H9 (cell line): ENCODE measurements at regions not wholly inside any gene's neighbourhood (a gene's known extent, or its start where the extent isn't known, plus 50 kb on each side); places are given as distances from the start of the nearest gene placed in this dataset.

ENCODE experiments used
- DNase-seq: peaks from one replicate; pipeline ENCODE4 v3.0.0-alpha.2; 2017
- H2AFZ ChIP-seq: one replicate; pipeline ENCODE4 v1.6.1; 2013; ENCODE audit warnings: mild to moderate bottlenecking, low read length, control low read depth, moderate library complexity
- H2AK5ac ChIP-seq: 2 replicates; pipeline ENCODE4 v1.6.1; 2013; ENCODE audit warnings: low read length, control low read depth, mixed read lengths; ENCODE audit not compliant: insufficient read length
- H2BK120ac ChIP-seq: one replicate; pipeline ENCODE4 v1.6.1; 2013; ENCODE audit warnings: low read depth, mild to moderate bottlenecking, low read length, control low read depth, inconsistent platforms; ENCODE audit not compliant: poor library complexity, severe bottlenecking
- H2BK12ac ChIP-seq: 2 replicates; pipeline ENCODE4 v1.6.1; 2013; ENCODE audit warnings: low read length, control low read depth, mixed read lengths, low read depth; ENCODE audit not compliant: insufficient read length
- H2BK15ac ChIP-seq: 2 replicates; pipeline ENCODE4 v1.6.1; 2013; ENCODE audit warnings: low read depth, low read length, control low read depth
- H2BK20ac ChIP-seq: one replicate; pipeline ENCODE4 v1.6.1; 2013; ENCODE audit warnings: low read depth, mild to moderate bottlenecking, low read length, control low read depth, inconsistent platforms; ENCODE audit not compliant: poor library complexity, severe bottlenecking
- H2BK5ac ChIP-seq: 2 replicates; pipeline ENCODE4 v1.6.1; 2013; ENCODE audit warnings: low read length, control low read depth, mixed read lengths; ENCODE audit not compliant: insufficient read length
- H3K14ac ChIP-seq: 2 replicates; pipeline ENCODE4 v1.6.1; 2013; ENCODE audit warnings: low read length, control low read depth; ENCODE audit not compliant: insufficient read depth
- H3K18ac ChIP-seq: 2 replicates; pipeline ENCODE4 v1.6.1; 2013; ENCODE audit warnings: low read depth, mild to moderate bottlenecking, mixed read lengths, low read length, control low read depth; ENCODE audit not compliant: insufficient read length
- H3K23ac ChIP-seq: 2 replicates; pipeline ENCODE4 v1.6.1; 2013; ENCODE audit warnings: low read length, control low read depth, mixed read lengths, low read depth; ENCODE audit not compliant: insufficient read length
- H3K23me2 ChIP-seq: 2 replicates; pipeline ENCODE4 v1.6.1; 2013; ENCODE audit warnings: low read depth, mild to moderate bottlenecking, mixed read lengths, low read length, control low read depth; ENCODE audit not compliant: insufficient read length, poor library complexity, severe bottlenecking
- H3K27ac ChIP-seq: 2 replicates; pipeline ENCODE4 v1.5.1; 2013; ENCODE audit warnings: low read length, control low read depth, mixed read lengths, low read depth; ENCODE audit not compliant: insufficient read length
- H3K27me3 ChIP-seq: 2 replicates; pipeline ENCODE4 v1.6.1; 2013; ENCODE audit warnings: low read length, control low read depth, inconsistent platforms; ENCODE audit not compliant: insufficient read depth
- H3K4ac ChIP-seq: 2 replicates; pipeline ENCODE4 v1.6.1; 2013; ENCODE audit warnings: low read depth, mild to moderate bottlenecking, control low read depth, inconsistent platforms, low read length, moderate library complexity
- H3K4me1 ChIP-seq: 2 replicates; pipeline ENCODE4 v1.6.1; 2013; ENCODE audit warnings: low read length, control low read depth, inconsistent platforms; ENCODE audit not compliant: insufficient read depth
- H3K4me2 ChIP-seq: 2 replicates; pipeline ENCODE4 v1.6.1; 2013; ENCODE audit warnings: low read length, control low read depth, mixed read lengths; ENCODE audit not compliant: insufficient read length, insufficient read depth
- H3K56ac ChIP-seq: 2 replicates; pipeline ENCODE4 v1.6.1; 2013; ENCODE audit warnings: low read depth, mild to moderate bottlenecking, mixed read lengths, low read length, control low read depth; ENCODE audit not compliant: insufficient read length
- H3K79me1 ChIP-seq: 2 replicates; pipeline ENCODE4 v1.6.1; 2013; ENCODE audit warnings: low read depth, mild to moderate bottlenecking, moderate library complexity, low read length, control low read depth, inconsistent platforms; ENCODE audit not compliant: insufficient read depth, poor library complexity, severe bottlenecking
- H3K79me2 ChIP-seq: 2 replicates; pipeline ENCODE4 v1.6.1; 2013; ENCODE audit warnings: low read length, control low read depth, inconsistent platforms; ENCODE audit not compliant: insufficient read depth
- H3K9ac ChIP-seq: 2 replicates; pipeline ENCODE4 v1.6.1; 2013; ENCODE audit warnings: low read length, control low read depth, mixed read lengths; ENCODE audit not compliant: insufficient read length; ENCODE audit errors: extremely low read depth
- H3K9me3 ChIP-seq: one replicate; pipeline ENCODE4 v1.6.1; 2013; ENCODE audit warnings: low read depth, low read length, inconsistent platforms; ENCODE audit not compliant: control insufficient read depth
- H3T11ph ChIP-seq: one replicate; pipeline ENCODE4 v1.6.1; 2013; ENCODE audit warnings: mild to moderate bottlenecking, low read length, control low read depth, inconsistent platforms
- H4K20me1 ChIP-seq: one replicate; pipeline ENCODE4 v1.6.1; 2013; ENCODE audit not compliant: control insufficient read depth, insufficient read length, insufficient read depth
- H4K5ac ChIP-seq: 2 replicates; pipeline ENCODE4 v1.6.1; 2013; ENCODE audit warnings: low read depth, mild to moderate bottlenecking, mixed read lengths, low read length, control low read depth; ENCODE audit not compliant: insufficient read length
- H4K8ac ChIP-seq: replicated peaks from 2 replicates; pipeline ENCODE4 v1.6.1; 2013; ENCODE audit warnings: low read length, control low read depth, mixed read lengths, low read depth; ENCODE audit not compliant: insufficient read length
- H4K91ac ChIP-seq: 2 replicates; pipeline ENCODE4 v1.6.1; 2013; ENCODE audit warnings: low read depth, mild to moderate bottlenecking, moderate library complexity, mixed read lengths, low read length, control low read depth; ENCODE audit not compliant: insufficient read length
- H3K27ac Mint-ChIP-seq, 3 experiments: 2 replicates in 2 of 3; 3 replicates in 1 of 3; pipeline ENCODE4 v1.8.0; 2020 to 2021; ENCODE audit warnings: mixed read lengths in 3 of 3, mild to moderate bottlenecking in 1 of 3, moderate library complexity in 1 of 3
- H3K27me3 Mint-ChIP-seq: 2 replicates; pipeline ENCODE4 v1.8.0; 2021; ENCODE audit warnings: low read depth, mild to moderate bottlenecking, moderate library complexity, mixed read lengths
- H3K36me3 Mint-ChIP-seq, 3 experiments: 2 replicates in 2 of 3; 3 replicates in 1 of 3; pipeline ENCODE4 v1.8.0; 2020 to 2021; ENCODE audit warnings: low read depth in 3 of 3, mixed read lengths in 3 of 3; ENCODE audit not compliant: insufficient read depth in 1 of 3
- H3K4me1 Mint-ChIP-seq, 2 experiments: 2 replicates each; pipeline ENCODE4 v1.8.0; 2020; ENCODE audit warnings: mixed read lengths in 2 of 2
- H3K4me3 Mint-ChIP-seq, 2 experiments: 2 replicates in 1 of 2; 3 replicates in 1 of 2; pipeline ENCODE4 v1.8.0; 2020 to 2021; ENCODE audit warnings: mild to moderate bottlenecking in 2 of 2, mixed read lengths in 2 of 2, moderate library complexity in 1 of 2
- H3K9me3 Mint-ChIP-seq, 2 experiments: 2 replicates in 1 of 2; 3 replicates in 1 of 2; pipeline ENCODE4 v1.8.0; 2020; ENCODE audit warnings: mild to moderate bottlenecking in 2 of 2, mixed read lengths in 2 of 2, moderate library complexity in 1 of 2
- whole genome bisulfite sequencing: extraction: QIAGEN DNeasy Blood & Tissue Kit; methylation state at CpG from one replicate; pipeline ENCODE4 v1.1.7; 2013; ENCODE audit warnings: missing lambda C conversion rate, low lambda C conversion rate, mixed read lengths; ENCODE audit not compliant: insufficient read length; ENCODE audit errors: extremely low coverage; 5-methylcytosine and 5-hydroxymethylcytosine counted together
- TF ChIP-seq, protein P1 (sequence below): fragments of 200-600 bp; sonication (generic); conservative IDR thresholded peaks from 3 replicates; pipeline ENCODE4 v1.8.0; 2021; ENCODE audit warnings: antibody characterized with exemption, mild to moderate bottlenecking

DNA sequence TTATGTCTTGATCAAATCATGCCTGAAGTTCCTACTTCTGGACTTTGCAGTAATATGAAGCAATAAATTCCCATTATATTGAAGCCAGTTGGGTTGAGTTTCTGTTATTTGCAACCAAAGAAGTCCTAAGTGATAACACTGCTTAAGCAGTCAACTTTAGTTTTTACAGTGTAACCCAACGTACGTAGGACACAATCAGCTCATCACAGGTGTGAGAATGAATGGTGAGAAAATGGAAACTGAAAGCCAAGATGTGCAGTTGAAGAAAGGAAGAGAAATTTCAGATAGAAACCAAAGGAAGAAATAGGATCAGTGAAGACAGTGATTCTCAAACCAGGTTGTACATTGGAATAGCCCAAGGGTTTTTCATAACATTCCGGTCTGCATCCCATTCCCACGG, 211.4 kb upstream of the ZFP64 start:
- TF ChIP-seq, protein P1, sequence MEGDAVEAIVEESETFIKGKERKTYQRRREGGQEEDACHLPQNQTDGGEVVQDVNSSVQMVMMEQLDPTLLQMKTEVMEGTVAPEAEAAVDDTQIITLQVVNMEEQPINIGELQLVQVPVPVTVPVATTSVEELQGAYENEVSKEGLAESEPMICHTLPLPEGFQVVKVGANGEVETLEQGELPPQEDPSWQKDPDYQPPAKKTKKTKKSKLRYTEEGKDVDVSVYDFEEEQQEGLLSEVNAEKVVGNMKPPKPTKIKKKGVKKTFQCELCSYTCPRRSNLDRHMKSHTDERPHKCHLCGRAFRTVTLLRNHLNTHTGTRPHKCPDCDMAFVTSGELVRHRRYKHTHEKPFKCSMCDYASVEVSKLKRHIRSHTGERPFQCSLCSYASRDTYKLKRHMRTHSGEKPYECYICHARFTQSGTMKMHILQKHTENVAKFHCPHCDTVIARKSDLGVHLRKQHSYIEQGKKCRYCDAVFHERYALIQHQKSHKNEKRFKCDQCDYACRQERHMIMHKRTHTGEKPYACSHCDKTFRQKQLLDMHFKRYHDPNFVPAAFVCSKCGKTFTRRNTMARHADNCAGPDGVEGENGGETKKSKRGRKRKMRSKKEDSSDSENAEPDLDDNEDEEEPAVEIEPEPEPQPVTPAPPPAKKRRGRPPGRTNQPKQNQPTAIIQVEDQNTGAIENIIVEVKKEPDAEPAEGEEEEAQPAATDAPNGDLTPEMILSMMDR, result no peak
- H3K9ac ChIP-seq, result no peak overlapping the region
- no peak overlapping the region for H3T11ph ChIP-seq
- no peak overlapping the region for H3K14ac ChIP-seq
- H4K8ac ChIP-seq, result no peak overlapping the region
- no peaks in the 10 kb centered on the region for H4K20me1 ChIP-seq
- no peak overlapping the region for H2AK5ac ChIP-seq
- H3K27me3 ChIP-seq, result no peaks in the 10 kb centered on the region
- no peak overlapping the region for H4K5ac ChIP-seq
- no peaks in the 10 kb centered on the region for H3K9me3 Mint-ChIP-seq
- H3K79me1 ChIP-seq, result no peaks in the 10 kb centered on the region
- WGBS, result no CpG with 5 or more reads among the region's 4 CpGs
- H3K36me3 Mint-ChIP-seq, result no peaks in the 10 kb centered on the region
- no peak for DNase-seq
- no peaks in the 10 kb centered on the region for H3K4me1 ChIP-seq
- H2BK120ac ChIP-seq, result no peak overlapping the region
- peaks cover 3% of the 10 kb centered on the region; the same call in 1 of the 2 replicates for H3K27me3 Mint-ChIP-seq
- no peak overlapping the region for H2AFZ ChIP-seq
- no peak overlapping the region for H2BK15ac ChIP-seq
- no peaks in the 10 kb centered on the region for H3K79me2 ChIP-seq
- H3K27ac ChIP-seq, result no peak overlapping the region
- no peaks in the 10 kb centered on the region for H3K9me3 ChIP-seq
- H3K4me2 ChIP-seq, result no peak overlapping the region
- no peak overlapping the region for H4K91ac ChIP-seq
- no peak overlapping the region for H2BK12ac ChIP-seq
- H2BK5ac ChIP-seq, result no peak overlapping the region
- no peaks in the 10 kb centered on the region for H3K23me2 ChIP-seq
- no peak overlapping the region for H2BK20ac ChIP-seq
- H3K4me1 Mint-ChIP-seq, result no peaks in the 10 kb centered on the region
- no peak overlapping the region for H3K4me3 Mint-ChIP-seq
- H3K27ac Mint-ChIP-seq, result no peak overlapping the region
- no peak overlapping the region for H3K23ac ChIP-seq
- H3K4ac ChIP-seq, result no peak overlapping the region
- H3K56ac ChIP-seq, result no peak overlapping the region
- H3K18ac ChIP-seq, result no peak overlapping the region
